ENCODE measurements at regions not wholly inside any gene's neighbourhood (a gene's known extent, or its start where the extent isn't known, plus 50 kb on each side); places are given as distances from the start of the nearest gene placed in this dataset.

DNA sequence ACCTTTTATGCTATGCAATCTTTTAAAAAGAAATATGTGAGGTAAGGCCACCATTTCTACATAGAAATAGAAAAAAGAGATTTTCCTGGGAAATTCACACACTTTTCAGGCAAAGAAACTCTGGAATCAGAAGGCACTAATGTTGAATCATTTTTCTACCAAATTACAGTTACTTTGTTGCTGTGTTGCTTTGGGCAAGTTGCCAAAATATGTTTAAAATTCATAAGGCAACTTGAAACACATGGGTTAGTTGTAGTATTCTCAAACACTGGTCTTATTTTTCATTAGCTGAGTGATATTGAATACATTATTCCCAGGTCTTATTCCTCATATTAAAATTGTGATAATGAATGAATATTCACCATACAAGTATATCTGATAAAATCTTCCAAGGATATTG is 195.0 kb upstream of the SLITRK1 start:
- intact Hi-C loops (cut with DNase I), result no loop called here
- no peak overlapping the region for H3K4me3 ChIP-seq (replicated peaks in 1 of 3)
- H3K4me1 ChIP-seq, result no peaks in the 10 kb centered on the region
- no peaks in the 10 kb centered on the region for H3K27me3 ChIP-seq
- no peaks in the 10 kb centered on the region for H3K36me3 ChIP-seq
- TF ChIP-seq, protein P1, sequence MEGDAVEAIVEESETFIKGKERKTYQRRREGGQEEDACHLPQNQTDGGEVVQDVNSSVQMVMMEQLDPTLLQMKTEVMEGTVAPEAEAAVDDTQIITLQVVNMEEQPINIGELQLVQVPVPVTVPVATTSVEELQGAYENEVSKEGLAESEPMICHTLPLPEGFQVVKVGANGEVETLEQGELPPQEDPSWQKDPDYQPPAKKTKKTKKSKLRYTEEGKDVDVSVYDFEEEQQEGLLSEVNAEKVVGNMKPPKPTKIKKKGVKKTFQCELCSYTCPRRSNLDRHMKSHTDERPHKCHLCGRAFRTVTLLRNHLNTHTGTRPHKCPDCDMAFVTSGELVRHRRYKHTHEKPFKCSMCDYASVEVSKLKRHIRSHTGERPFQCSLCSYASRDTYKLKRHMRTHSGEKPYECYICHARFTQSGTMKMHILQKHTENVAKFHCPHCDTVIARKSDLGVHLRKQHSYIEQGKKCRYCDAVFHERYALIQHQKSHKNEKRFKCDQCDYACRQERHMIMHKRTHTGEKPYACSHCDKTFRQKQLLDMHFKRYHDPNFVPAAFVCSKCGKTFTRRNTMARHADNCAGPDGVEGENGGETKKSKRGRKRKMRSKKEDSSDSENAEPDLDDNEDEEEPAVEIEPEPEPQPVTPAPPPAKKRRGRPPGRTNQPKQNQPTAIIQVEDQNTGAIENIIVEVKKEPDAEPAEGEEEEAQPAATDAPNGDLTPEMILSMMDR (IDR thresholded peaks at IDR 0.05), result no peak
- TF ChIP-seq POLR2A (IDR thresholded peaks at IDR 0.05), result no peak
- no peak overlapping the region for H3K27ac ChIP-seq
- no peak for DNase-seq
- H3K9me3 ChIP-seq, result no peaks in the 10 kb centered on the region

DNA sequence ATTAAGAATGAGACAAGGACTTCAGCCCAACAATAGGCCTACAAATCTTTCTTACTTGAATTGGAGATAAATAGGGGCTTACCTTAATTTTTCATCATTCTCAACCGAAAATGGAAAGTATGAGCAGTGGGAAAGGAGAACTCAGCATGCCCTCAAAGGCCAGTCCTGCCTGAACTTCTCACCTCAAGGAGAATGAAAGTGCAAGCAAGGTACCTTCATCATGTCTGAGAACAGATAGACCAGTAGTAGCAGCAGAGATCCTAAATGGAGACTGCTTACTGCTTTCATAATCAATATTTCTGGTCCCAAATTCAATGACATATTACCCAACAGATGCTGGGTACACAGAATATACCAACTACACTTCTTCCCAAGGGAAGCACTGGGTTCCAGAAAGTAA is 194.0 kb upstream of the SLITRK1 start:
- no peaks in the 10 kb centered on the region for H3K27me3 ChIP-seq
- H3K36me3 ChIP-seq, result no peaks in the 10 kb centered on the region
- TF ChIP-seq POLR2A (IDR thresholded peaks at IDR 0.05), result no peak
- TF ChIP-seq, protein P1 (IDR thresholded peaks at IDR 0.05), result no peak
- 76 to 86% methylated on average over 1 of the region's 1 CpG for WGBS, 2 donors
- no peak overlapping the region for H3K27ac ChIP-seq
- no peaks in the 10 kb centered on the region for H3K4me1 ChIP-seq
- no peaks in the 10 kb centered on the region for H3K9me3 ChIP-seq
- intact Hi-C loops (cut with DNase I), result no loop called here
- H3K4me3 ChIP-seq (replicated peaks in 1 of 3), result no peak overlapping the region
- no peak for DNase-seq

DNA sequence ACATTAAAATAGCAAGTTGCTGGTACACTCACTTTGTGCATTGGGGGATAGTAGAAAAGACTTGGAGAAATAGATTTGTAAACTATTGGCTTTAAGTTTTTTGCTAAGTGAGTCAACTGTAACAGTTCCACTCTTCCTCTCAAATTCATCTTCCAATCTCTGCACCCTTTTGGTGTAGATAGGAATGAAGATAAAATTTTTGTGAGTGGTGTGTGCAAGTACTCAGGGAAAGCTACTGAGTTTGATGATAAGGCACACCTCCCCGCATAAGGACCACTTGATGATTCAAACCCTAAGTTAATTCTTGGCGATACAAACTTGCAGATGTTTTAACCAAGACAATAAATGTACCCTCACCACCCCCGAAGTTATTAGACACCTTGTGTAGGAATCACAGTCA is 168.3 kb upstream of the SLITRK1 start:
- Histone ChIP-seq H3K4me1 (no peaks in the 10 kb centered on the region), H3K4me3 (replicated peaks in 1 of 3) (no peak overlapping the region), H3K27me3 (no peaks in the 10 kb centered on the region), H3K9me3 (no peaks in the 10 kb centered on the region), H3K36me3 (no peaks in the 10 kb centered on the region), H3K27ac (no peak overlapping the region)
- intact Hi-C loops (cut with DNase I), result no loop called here
- no peak for DNase-seq
- TF ChIP-seq POLR2A (IDR thresholded peaks at IDR 0.05), result no peak
- TF ChIP-seq, protein P1 (IDR thresholded peaks at IDR 0.05), result no peak
- WGBS, 2 donors, result 76 to 78% methylated on average over 3 of the region's 3 CpGs

DNA sequence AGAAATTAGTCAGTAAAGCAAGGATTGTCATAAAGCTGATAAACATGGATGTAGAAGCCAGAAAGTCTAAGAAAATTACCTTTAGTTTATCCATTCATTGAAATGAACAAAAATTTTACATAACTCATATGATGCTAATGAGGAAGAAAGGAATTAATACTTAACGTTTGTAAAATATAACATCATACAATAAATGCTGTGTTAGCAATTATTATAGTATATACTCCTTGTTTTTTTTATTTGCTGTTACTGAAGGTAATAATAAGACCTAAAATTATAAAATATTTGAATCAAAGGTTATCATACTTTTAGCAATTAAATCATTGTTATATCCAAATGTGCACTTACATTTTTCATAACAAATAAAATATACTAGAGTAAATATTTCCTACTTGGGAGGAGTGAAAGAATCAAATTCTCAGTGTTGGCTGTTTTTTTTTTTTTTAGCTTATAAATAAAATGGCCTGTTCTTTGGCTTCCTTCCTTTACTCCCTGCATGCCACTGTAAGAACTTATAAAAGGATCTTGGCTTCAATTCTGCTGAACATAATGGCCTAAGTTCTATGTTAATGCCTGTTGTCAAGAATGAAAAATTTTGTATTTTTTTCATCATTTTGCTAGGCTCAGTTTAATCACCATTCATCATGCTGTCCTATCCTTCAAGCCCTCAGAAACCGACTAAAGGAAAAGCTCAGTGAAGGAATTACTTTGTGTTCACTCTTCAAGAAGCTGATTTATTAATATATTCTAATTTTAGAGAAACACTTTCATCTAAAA is 167.4 kb upstream of the SLITRK1 start:
- no peak overlapping the region for H3K27ac ChIP-seq
- no peaks in the 10 kb centered on the region for H3K4me1 ChIP-seq
- 75 to 80% methylated on average over 2 of the region's 2 CpGs for WGBS, 2 donors
- no peaks in the 10 kb centered on the region for H3K27me3 ChIP-seq
- no peak overlapping the region for H3K4me3 ChIP-seq (replicated peaks in 1 of 3)
- intact Hi-C loops (cut with DNase I), result no loop called here
- DNase-seq, result no peak
- TF ChIP-seq POLR2A (IDR thresholded peaks at IDR 0.05), result no peak
- TF ChIP-seq, protein P1 (IDR thresholded peaks at IDR 0.05), result no peak
- no peaks in the 10 kb centered on the region for H3K36me3 ChIP-seq
- H3K9me3 ChIP-seq, result no peaks in the 10 kb centered on the region

DNA sequence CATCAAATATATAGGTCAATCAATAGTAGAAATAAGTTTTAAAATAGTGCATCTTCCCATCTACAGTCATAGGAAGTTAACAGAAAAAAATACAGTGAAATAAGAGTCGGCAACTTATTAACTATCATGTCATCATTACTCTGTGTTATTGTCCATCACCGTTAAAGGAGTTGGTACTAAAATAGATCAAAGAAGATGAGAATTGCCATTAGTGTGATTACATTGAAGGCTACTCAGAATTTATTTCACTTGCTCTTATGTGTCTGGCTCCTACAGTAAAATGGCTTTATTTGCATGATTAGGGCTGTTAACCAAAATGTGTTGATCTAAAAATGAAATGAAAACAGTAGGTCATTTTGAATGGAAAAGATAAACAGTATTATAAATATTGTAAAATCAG is 162.5 kb upstream of the SLITRK1 start:
- Histone ChIP-seq H3K36me3 (no peaks in the 10 kb centered on the region), H3K4me1 (no peaks in the 10 kb centered on the region), H3K9me3 (no peaks in the 10 kb centered on the region), H3K27me3 (no peaks in the 10 kb centered on the region), H3K4me3 (replicated peaks in 1 of 3) (no peak overlapping the region), H3K27ac (no peak overlapping the region)
- WGBS, 2 donors, result 85 to 87% methylated on average over 2 of the region's 2 CpGs
- no peak for TF ChIP-seq POLR2A (IDR thresholded peaks at IDR 0.05)
- TF ChIP-seq, protein P1 (IDR thresholded peaks at IDR 0.05), result no peak
- DNase-seq, result no peak
- intact Hi-C loops (cut with DNase I), result no loop called here
